ENCODE measurements at regions not wholly inside any gene's neighbourhood (a gene's known extent, or its start where the extent isn't known, plus 50 kb on each side); places are given as distances from the start of the nearest gene placed in this dataset.
A peak's percentile ranks its signal among the peaks of the same experiment; 100 is the strongest.
"Not testable (repeated sequence)": the region's sequence is repeated elsewhere in the genome, so short reads cannot be mapped to it uniquely, and the experiment has no call there.

DNA sequence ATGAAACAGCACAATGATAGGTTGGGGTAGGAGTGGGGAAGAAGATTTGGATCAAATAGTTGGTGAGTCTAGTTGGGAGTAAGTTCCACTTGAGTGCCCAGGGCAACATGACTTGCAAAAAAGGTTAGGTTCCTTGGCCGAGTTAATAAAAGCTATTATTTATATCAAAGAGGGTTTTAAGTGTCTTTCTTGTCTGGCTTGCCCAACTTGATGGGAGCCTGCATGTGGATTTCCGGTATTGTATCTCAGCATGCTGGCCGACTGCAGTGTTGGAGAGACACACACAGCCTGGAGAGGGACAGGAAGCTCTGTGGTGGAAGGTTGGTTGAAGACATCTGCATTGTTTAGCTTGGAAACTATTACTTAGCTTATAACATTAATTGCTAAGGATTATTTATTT is 449.5 kb upstream of the TBL1XR1 start:
- TF ChIP-seq, protein P1, sequence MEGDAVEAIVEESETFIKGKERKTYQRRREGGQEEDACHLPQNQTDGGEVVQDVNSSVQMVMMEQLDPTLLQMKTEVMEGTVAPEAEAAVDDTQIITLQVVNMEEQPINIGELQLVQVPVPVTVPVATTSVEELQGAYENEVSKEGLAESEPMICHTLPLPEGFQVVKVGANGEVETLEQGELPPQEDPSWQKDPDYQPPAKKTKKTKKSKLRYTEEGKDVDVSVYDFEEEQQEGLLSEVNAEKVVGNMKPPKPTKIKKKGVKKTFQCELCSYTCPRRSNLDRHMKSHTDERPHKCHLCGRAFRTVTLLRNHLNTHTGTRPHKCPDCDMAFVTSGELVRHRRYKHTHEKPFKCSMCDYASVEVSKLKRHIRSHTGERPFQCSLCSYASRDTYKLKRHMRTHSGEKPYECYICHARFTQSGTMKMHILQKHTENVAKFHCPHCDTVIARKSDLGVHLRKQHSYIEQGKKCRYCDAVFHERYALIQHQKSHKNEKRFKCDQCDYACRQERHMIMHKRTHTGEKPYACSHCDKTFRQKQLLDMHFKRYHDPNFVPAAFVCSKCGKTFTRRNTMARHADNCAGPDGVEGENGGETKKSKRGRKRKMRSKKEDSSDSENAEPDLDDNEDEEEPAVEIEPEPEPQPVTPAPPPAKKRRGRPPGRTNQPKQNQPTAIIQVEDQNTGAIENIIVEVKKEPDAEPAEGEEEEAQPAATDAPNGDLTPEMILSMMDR (conservative IDR thresholded peaks at IDR 0.05; ENCODE audit: low read depth), result no peak
- DNase-seq (ENCODE audit: low spot score), result no peak
- ChIA-PET CTCF (interaction anchor here (0.5 to 0.8 kb wide), 3 partner anchors 142 to 554 kb away, joined by 3 read pairs; no protein-coding TSS in a partner anchor), POLR2A (ENCODE audit: low non-redundant PET) (no interaction called here)
- H3K27ac ChIP-seq, result no peak overlapping the region

DNA sequence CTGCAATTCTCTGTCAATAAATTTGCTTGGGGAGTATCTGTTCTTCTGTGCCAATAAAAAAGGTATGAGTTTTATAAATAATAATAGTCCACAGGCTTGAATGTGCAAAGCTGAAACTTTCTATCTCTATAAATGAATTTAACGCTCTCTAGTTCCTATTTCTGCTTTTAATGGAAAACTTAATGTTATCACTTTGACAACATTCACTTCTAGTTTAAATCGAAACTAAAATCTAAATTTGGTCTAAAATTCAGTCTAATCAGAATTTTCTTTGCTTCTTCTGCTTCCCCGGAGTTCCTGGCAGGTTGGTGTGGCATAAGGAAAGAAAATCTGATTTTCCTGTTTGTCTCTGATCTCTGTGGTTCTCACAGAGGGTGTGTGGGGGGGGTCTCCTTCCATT is 450.1 kb upstream of the TBL1XR1 start:
- no peak for DNase-seq (ENCODE audit: low spot score)
- ChIA-PET CTCF (interaction anchor here (0.5 to 0.8 kb wide), 2 partner anchors 143 to 170 kb away, joined by 3 read pairs; no protein-coding TSS in a partner anchor), POLR2A (ENCODE audit: low non-redundant PET) (no interaction called here)
- H3K27ac ChIP-seq, result no peak overlapping the region
- TF ChIP-seq, protein P1 (conservative IDR thresholded peaks at IDR 0.05; ENCODE audit: low read depth), result no peak

DNA sequence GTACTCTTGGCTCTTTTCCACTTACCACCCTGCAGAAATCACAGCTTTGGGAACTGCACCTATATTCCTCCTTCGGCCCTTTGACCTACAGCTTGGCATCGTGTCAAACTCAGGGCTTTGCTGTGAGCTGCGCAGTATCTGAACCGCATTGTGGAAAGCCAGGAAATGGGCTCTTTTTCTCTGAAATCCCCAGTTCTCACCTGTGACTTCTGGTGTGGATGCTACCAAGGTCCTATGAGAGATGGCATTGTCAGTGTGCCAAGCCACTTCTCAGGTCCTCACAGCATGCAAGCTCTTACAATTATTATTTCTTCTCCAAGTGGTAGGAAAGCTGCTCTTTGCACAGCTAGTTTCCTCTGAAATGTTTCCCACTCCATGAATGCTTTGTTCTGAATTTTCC is 450.6 kb upstream of the TBL1XR1 start:
- POLR2A ChIA-PET (ENCODE audit: low non-redundant PET), result no interaction called here
- TF ChIP-seq, protein P1 (conservative IDR thresholded peaks at IDR 0.05; ENCODE audit: low read depth), result no peak
- no peak for DNase-seq (ENCODE audit: low spot score)
- no peak overlapping the region for H3K27ac ChIP-seq
- CTCF ChIA-PET, result no interaction called here

DNA sequence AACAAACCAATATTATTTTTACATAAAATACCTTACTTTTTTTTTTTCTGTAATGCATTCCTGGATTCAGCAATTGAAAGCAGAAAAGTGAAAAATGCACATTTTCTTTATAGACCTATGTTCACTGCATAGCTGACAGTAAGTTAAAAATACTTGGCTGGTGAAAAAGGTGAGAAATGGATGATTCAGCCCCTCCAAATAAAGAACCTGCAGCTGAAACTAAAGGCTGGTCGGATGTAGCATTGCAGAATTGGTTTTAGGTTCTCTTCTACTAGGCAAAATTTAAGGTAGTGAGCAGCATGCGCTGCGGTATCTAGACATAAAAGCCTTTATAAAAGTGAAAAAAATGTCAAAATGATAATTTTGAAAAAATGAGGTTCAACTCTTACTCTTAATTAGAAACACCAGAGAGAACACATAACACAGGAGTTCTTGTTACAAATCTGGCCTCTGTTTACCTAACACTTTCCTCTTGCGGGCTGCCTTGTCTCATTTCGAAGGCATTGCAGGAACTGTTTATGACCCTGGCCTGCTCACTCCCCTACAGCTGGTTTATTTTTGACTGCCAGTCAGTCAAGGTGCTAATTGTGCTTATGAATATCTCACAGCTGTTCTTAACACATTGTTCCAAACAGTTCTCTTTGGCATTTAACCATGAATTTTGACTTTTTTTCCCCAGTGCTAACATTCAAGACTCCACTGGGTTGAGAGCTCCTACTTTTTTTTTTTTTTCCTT is 455.4 kb upstream of the TBL1XR1 start:
- ChIA-PET POLR2A (ENCODE audit: low non-redundant PET) (interaction anchor here (0.6 kb wide), 1 partner anchor 569 kb away, joined by 3 read pairs; no protein-coding TSS in a partner anchor), CTCF (interaction anchor here (0.6 kb wide), 1 partner anchor 601 kb away, joined by 3 read pairs; no protein-coding TSS in a partner anchor)
- DNase-seq (ENCODE audit: low spot score), result no peak
- no peak overlapping the region for H3K27ac ChIP-seq
- TF ChIP-seq, protein P1 (conservative IDR thresholded peaks at IDR 0.05; ENCODE audit: low read depth), result no peak

DNA sequence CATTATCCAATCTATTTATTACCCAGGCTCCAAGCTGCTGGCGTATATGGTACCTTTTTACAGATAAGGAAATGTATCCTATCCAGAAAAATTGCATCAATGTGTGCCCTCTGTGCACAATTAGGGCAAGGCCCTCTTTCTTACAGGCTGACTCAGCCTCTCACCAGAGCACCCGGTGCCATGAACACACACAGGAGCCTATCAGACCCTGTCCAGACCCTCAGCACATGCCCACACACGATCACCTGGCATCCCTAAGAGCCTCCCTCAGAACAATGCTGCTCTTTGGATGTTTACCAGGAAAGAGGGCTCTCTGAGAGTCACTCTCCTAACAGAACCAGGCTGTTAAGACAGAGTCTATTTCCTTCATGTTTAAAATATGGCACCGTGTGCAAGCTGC is 460.0 kb upstream of the TBL1XR1 start:
- H3K27ac ChIP-seq, result peak overlapping the region; percentile 58
- TF ChIP-seq, protein P1 (conservative IDR thresholded peaks at IDR 0.05; ENCODE audit: low read depth), result no peak
- POLR2A ChIA-PET (ENCODE audit: low non-redundant PET), result no interaction called here
- CTCF ChIA-PET, result no interaction called here
- peak; percentile 42 for DNase-seq (ENCODE audit: low spot score)

DNA sequence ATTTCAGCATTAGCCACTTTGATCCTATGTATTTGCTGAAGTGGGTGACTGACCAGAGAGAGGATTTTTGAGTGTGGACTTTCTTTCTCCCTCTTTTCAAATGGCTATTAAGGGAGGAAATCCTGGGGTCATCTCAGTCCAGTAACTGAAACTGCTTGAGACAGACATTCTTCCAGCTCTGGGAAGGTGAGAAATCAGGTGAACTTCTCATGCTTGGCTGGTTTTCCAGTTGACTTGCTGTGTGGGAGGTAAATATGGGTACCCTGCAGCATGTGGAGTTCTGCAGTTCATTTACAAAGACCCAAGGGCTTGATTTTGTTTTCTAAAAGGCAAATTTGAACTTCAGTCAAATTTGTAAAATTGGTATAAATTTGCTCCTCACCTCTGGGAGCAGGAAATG is 461.1 kb upstream of the TBL1XR1 start:
- CTCF ChIA-PET, result no interaction called here
- no peak overlapping the region for H3K27ac ChIP-seq
- TF ChIP-seq, protein P1 (conservative IDR thresholded peaks at IDR 0.05; ENCODE audit: low read depth), result no peak
- no peak for DNase-seq (ENCODE audit: low spot score)
- POLR2A ChIA-PET (ENCODE audit: low non-redundant PET), result no interaction called here

DNA sequence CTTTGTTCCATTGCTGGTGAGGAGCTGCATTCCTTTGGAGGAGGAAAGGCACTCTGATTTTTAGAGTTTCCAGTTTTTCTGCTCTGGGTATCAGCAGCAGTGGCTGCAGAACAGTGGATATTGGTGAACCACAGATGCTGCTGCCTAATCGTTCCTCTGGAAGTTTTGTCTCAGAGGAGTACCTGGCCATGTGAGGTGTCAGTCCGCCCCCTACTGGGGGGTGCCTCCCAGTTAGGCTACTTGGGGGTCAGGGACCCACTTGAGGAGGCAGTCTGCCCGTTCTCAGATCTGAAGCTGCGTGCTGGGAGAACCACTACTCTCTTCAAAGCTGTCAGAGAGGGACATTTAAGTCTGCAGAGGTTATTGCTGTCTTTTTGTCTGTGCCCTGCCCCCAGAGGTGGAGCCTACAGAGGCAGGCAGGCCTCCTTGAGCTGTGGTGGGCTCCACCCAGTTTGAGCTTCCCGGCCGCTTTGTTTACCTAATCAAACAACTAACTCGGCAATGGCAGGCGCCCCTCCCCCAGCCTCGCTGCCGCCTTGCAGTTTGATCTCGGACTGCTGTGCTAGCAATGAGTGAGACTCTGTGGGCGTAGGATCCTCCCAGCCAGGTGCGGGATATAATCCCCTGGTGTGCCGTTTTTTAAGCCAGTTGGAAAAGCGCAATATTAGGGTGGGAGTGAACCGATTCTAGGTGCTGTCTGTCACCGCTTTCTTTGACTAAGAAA is 467.3 kb upstream of the TBL1XR1 start:
- POLR2A ChIA-PET (ENCODE audit: low non-redundant PET); CTCF ChIA-PET; H3K27ac ChIP-seq; DNase-seq (ENCODE audit: low spot score): not testable (repeated sequence)

Data from RWPE1 (cell line).